OCI-LY7 (cell line): ENCODE measurements at regions not wholly inside any gene's neighbourhood (a gene's known extent, or its start where the extent isn't known, plus 50 kb on each side); places are given as distances from the start of the nearest gene placed in this dataset.

Experiments used
- CTCF ChIP-seq: fragments of 200-600 bp; sonication (generic); conservative IDR thresholded peaks from 2 replicates; pipeline ENCODE4 v1.5.1; 2014; ENCODE audit warnings: mild to moderate bottlenecking, antibody characterized with exemption, low read length, moderate library complexity, mixed read lengths
- EZH2phosphoT487 ChIP-seq: fragments of 200-600 bp; sonication (generic); IDR thresholded peaks from 2 replicates; pipeline ENCODE4 v1.6.1; 2018; ENCODE audit warnings: low read depth, borderline replicate concordance, mild to moderate bottlenecking, mixed run types, antibody characterized with exemption, low read length, moderate library complexity, mixed read lengths

GRCh38 chr20:41692479-41693135, 74.4 kb upstream of the CHD6 start:
- no peak for TF ChIP-seq CTCF
- no peak for TF ChIP-seq EZH2phosphoT487
